Endothelial cell of umbilical vein (primary cell): ENCODE measurements at regions not wholly inside any gene's neighbourhood (a gene's known extent, or its start where the extent isn't known, plus 50 kb on each side); places are given as distances from the start of the nearest gene placed in this dataset.

ENCODE experiments used
- BruUV-seq: library from RNA; stranded (reverse); fragments of 400-500 nt; replicated peaks from 2 replicates; lab custom pipeline; 2021; lab: Mats Ljungman, UMichigan
- CTCF ChIA-PET: fragments of 300-600, 350-600 bp; sonication (Branson Sonifier 250); formaldehyde crosslinking; loops from one replicate; lab custom pipeline; 2021; ENCODE audit warnings: antibody characterized with exemption, inconsistent platforms; lab: Charles Lee
- POLR2A ChIA-PET: fragments of 300-600, 350-600 bp; sonication (Branson Sonifier 250); formaldehyde crosslinking; loops from one replicate; lab custom pipeline; 2021; ENCODE audit warnings: antibody characterized with exemption, inconsistent platforms; lab: Charles Lee
- DNase-seq: peaks from one replicate; pipeline ENCODE4 v3.0.0-alpha.2; 2011; ENCODE audit warnings: low read depth, low spot score
- FAIRE-seq: peaks from 2 replicates; lab custom pipeline; 2011; peaks lifted over from hg19 to GRCh38; lab: Jason Lieb, UNC
- H2AFZ ChIP-seq: 2 replicates; pipeline ENCODE4 v1.6.0; 2012; ENCODE audit warnings: low read depth, low read length, control low read depth, inconsistent platforms
- H3K27ac ChIP-seq: 2 replicates; pipeline ENCODE4 v1.5.1; 2011; ENCODE audit warnings: low read depth, mild to moderate bottlenecking, control low read depth, low read length, moderate library complexity; ENCODE audit not compliant: insufficient read depth
- H3K27me3 ChIP-seq, 2 experiments: 2 replicates each; pipeline versions ENCODE4 v1.6.0 to v1.6.1; 2011; ENCODE audit warnings: low read length in 2 of 2, mixed read lengths in 1 of 2; ENCODE audit not compliant: control insufficient read depth in 2 of 2, insufficient read depth in 2 of 2
- H3K36me3 ChIP-seq, 2 experiments: 2 replicates in 1 of 2; 3 replicates in 1 of 2; pipeline ENCODE4 v1.5.1; 2011; ENCODE audit warnings: low read length in 2 of 2, mild to moderate bottlenecking in 1 of 2, moderate library complexity in 1 of 2; ENCODE audit not compliant: control insufficient read depth in 2 of 2, insufficient read depth in 2 of 2; ENCODE audit errors: extremely low read depth in 1 of 2
- H3K4me1 ChIP-seq: 3 replicates; pipeline ENCODE4 v1.5.1; 2011; ENCODE audit warnings: mild to moderate bottlenecking, low read length; ENCODE audit not compliant: control insufficient read depth, insufficient read depth; ENCODE audit errors: extremely low read depth
- H3K4me2 ChIP-seq: 2 replicates; pipeline ENCODE4 v1.6.1; 2011; ENCODE audit warnings: low read length, control low read depth, mixed read lengths; ENCODE audit not compliant: insufficient read depth
- H3K4me3 ChIP-seq, 3 experiments: fragments of 200-600 bp in 1 of 3; sonication (generic), shearing (Covaris generic) in 1 of 3; replicated peaks in 1 of 3; 2 replicates each; pipeline ENCODE4 v1.5.1; 2011 to 2016; ENCODE audit warnings: control low read depth in 3 of 3, low read length in 3 of 3, mild to moderate bottlenecking in 2 of 3, inconsistent platforms in 1 of 3, low read depth in 1 of 3, moderate library complexity in 1 of 3; ENCODE audit not compliant: insufficient read depth in 1 of 3
- H3K79me2 ChIP-seq: 2 replicates; pipeline ENCODE4 v1.6.0; 2012; ENCODE audit warnings: low read length, inconsistent platforms; ENCODE audit not compliant: control insufficient read depth, insufficient read depth
- H3K9ac ChIP-seq: replicated peaks from 2 replicates; pipeline ENCODE3; 2011; ENCODE audit warnings: low read length, control low read depth; ENCODE audit not compliant: insufficient read depth; ENCODE audit errors: extremely low read depth
- H3K9me1 ChIP-seq: replicated peaks from 3 replicates; pipeline ENCODE4 v1.6.0; 2011; ENCODE audit warnings: mild to moderate bottlenecking, low read length; ENCODE audit not compliant: control insufficient read depth, insufficient read depth; ENCODE audit errors: extremely low read depth
- H3K9me3 ChIP-seq: replicated peaks from 2 replicates; pipeline ENCODE4 v1.5.1; 2012; ENCODE audit warnings: low read length, inconsistent platforms; ENCODE audit not compliant: control insufficient read depth, insufficient read depth
- H4K20me1 ChIP-seq: replicated peaks from 2 replicates; pipeline ENCODE3; 2011; ENCODE audit warnings: mild to moderate bottlenecking, low read length; ENCODE audit not compliant: control insufficient read depth, insufficient read depth; ENCODE audit errors: extremely low read depth
- EZH2 ChIP-seq: IDR thresholded peaks from 2 replicates; pipeline ENCODE4 v1.6.1; 2012; ENCODE audit warnings: borderline replicate concordance, low read depth, mild to moderate bottlenecking, moderate library complexity, low read length, inconsistent platforms; ENCODE audit not compliant: severe bottlenecking
- FOS ChIP-seq: IDR thresholded peaks from 2 replicates; pipeline ENCODE4 v1.6.1; 2011; ENCODE audit warnings: mild to moderate bottlenecking, low read length, moderate library complexity, borderline replicate concordance; ENCODE audit not compliant: insufficient read depth
- GATA2 ChIP-seq: IDR thresholded peaks from 2 replicates; pipeline ENCODE4 v1.7.0; 2011; ENCODE audit warnings: low read depth, mild to moderate bottlenecking, moderate library complexity, mixed read lengths, low read length; ENCODE audit not compliant: insufficient read length, insufficient read depth
- JUN ChIP-seq: IDR thresholded peaks from 2 replicates; pipeline ENCODE4 v1.6.1; 2011; ENCODE audit warnings: borderline replicate concordance, low read depth; ENCODE audit not compliant: insufficient read length, insufficient read depth
- MYC ChIP-seq: IDR thresholded peaks from one replicate; pipeline ENCODE4 v1.6.1; 2011; ENCODE audit warnings: mild to moderate bottlenecking, low read depth, low read length
- POLR2A ChIP-seq: IDR thresholded peaks from 2 replicates; pipeline ENCODE4 v1.6.1; 2012; ENCODE audit warnings: low read depth, mild to moderate bottlenecking, control low read depth, low read length
- POLR2AphosphoS5 ChIP-seq: IDR thresholded peaks from 2 replicates; pipeline ENCODE4 v1.6.1; 2012; ENCODE audit warnings: low read depth, mild to moderate bottlenecking, control low read depth, low read length, moderate library complexity; ENCODE audit not compliant: insufficient read depth
- dilution Hi-C: fragments of 300-500 bp; cut with MboI; formaldehyde crosslinking; loops from one replicate; pipeline ENCODE4 v1.15.0; 2019; ENCODE audit warnings: low sequenced_read_pairs; ENCODE audit not compliant: extremely low pct_ligation_motif_present
- intact Hi-C: fragments of 100-400 bp; cut with micrococcal nuclease; formaldehyde crosslinking; loops from one replicate; pipeline ENCODE4 v1.10.0; 2022
- TF ChIP-seq, protein P1 (sequence below), 2 donors: IDR thresholded peaks; 1 replicate in 1 of 2; 2 replicates in 1 of 2; pipeline ENCODE4 v1.5.1; 2011; ENCODE audit warnings: low read length in 2 of 2, mild to moderate bottlenecking in 2 of 2, moderate library complexity in 2 of 2, control low read depth in 1 of 2, inconsistent platforms in 1 of 2, low read depth in 1 of 2; ENCODE audit not compliant: insufficient read depth in 1 of 2; ENCODE audit errors: extremely low read depth in 1 of 2
- TF ChIP-seq, protein P2 (sequence below): IDR thresholded peaks from 2 replicates; pipeline ENCODE4 v1.6.1; 2011; ENCODE audit not compliant: insufficient read depth, insufficient read length

- no peak for DNase-seq
- FAIRE-seq: no peak
- no peak overlapping the region for H3K9ac ChIP-seq
- ChIA-PET CTCF (no interaction called here), POLR2A (no interaction called here)
- no peak overlapping the region for H3K4me2 ChIP-seq
- no peaks in the 10 kb centered on the region for H4K20me1 ChIP-seq
- no peak overlapping the region for H2AFZ ChIP-seq
- no peaks in the 10 kb centered on the region for H3K27me3 ChIP-seq
- H3K4me3 ChIP-seq: no peak overlapping the region
- no peaks in the 10 kb centered on the region for H3K36me3 ChIP-seq
- no peaks in the 10 kb centered on the region for H3K9me3 ChIP-seq
- H3K27ac ChIP-seq: no peak overlapping the region
- no peaks in the 10 kb centered on the region for H3K9me1 ChIP-seq
- TF ChIP-seq FOS (no peak), GATA2 (no peak), EZH2 (no peak), JUN (no peak), POLR2A (no peak), MYC (no peak), POLR2AphosphoS5 (no peak)
- TF ChIP-seq, protein P1, sequence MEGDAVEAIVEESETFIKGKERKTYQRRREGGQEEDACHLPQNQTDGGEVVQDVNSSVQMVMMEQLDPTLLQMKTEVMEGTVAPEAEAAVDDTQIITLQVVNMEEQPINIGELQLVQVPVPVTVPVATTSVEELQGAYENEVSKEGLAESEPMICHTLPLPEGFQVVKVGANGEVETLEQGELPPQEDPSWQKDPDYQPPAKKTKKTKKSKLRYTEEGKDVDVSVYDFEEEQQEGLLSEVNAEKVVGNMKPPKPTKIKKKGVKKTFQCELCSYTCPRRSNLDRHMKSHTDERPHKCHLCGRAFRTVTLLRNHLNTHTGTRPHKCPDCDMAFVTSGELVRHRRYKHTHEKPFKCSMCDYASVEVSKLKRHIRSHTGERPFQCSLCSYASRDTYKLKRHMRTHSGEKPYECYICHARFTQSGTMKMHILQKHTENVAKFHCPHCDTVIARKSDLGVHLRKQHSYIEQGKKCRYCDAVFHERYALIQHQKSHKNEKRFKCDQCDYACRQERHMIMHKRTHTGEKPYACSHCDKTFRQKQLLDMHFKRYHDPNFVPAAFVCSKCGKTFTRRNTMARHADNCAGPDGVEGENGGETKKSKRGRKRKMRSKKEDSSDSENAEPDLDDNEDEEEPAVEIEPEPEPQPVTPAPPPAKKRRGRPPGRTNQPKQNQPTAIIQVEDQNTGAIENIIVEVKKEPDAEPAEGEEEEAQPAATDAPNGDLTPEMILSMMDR (IDR thresholded peaks at IDR 0.05; ENCODE audit: extremely low read depth in 1 of 2, insufficient read depth in 1 of 2, low read depth in 1 of 2, low read length in 2 of 2): no peak
- TF ChIP-seq, protein P2, sequence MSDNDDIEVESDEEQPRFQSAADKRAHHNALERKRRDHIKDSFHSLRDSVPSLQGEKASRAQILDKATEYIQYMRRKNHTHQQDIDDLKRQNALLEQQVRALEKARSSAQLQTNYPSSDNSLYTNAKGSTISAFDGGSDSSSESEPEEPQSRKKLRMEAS: no peak
- BruUV-seq: no TSS peak
- dilution Hi-C loops: no loop called here
- no peaks in the 10 kb centered on the region for H3K4me1 ChIP-seq
- H3K79me2 ChIP-seq: no peaks in the 10 kb centered on the region
- intact Hi-C loops: no loop called here
These were observed 103.9 kb upstream of the SOX21 start for GRCh38 chr13:94816256-94816655.
